GM12872 (cell line): ENCODE measurements at regions not wholly inside any gene's neighbourhood (a gene's known extent, or its start where the extent isn't known, plus 50 kb on each side); places are given as distances from the start of the nearest gene placed in this dataset.

ENCODE experiments used
- TF ChIP-seq, protein P1 (sequence below): IDR thresholded peaks from 3 replicates; pipeline ENCODE4 v1.5.1; 2011; ENCODE audit warnings: low read depth, mild to moderate bottlenecking, low read length, moderate library complexity; ENCODE audit not compliant: insufficient read depth

DNA sequence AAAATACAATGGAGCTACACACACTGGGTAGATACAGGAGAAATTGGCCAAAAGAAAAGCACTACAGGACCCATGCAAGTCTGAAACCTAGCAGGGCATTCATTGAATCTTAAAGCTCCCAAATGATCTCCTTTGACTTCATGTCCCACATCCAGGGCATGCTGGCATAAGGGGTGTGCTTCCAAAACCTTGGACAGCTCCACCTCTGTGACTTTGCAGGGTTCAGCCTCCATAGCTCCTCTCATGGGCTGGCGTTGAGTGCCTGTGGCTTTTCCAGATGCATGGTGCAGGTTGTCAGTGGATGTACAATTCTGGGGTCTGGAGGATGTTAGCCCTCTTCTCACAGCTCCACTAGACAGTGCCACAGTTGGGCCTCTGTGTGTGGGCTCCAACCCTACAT is 626.3 kb upstream of the POT1 start:
- TF ChIP-seq, protein P1, sequence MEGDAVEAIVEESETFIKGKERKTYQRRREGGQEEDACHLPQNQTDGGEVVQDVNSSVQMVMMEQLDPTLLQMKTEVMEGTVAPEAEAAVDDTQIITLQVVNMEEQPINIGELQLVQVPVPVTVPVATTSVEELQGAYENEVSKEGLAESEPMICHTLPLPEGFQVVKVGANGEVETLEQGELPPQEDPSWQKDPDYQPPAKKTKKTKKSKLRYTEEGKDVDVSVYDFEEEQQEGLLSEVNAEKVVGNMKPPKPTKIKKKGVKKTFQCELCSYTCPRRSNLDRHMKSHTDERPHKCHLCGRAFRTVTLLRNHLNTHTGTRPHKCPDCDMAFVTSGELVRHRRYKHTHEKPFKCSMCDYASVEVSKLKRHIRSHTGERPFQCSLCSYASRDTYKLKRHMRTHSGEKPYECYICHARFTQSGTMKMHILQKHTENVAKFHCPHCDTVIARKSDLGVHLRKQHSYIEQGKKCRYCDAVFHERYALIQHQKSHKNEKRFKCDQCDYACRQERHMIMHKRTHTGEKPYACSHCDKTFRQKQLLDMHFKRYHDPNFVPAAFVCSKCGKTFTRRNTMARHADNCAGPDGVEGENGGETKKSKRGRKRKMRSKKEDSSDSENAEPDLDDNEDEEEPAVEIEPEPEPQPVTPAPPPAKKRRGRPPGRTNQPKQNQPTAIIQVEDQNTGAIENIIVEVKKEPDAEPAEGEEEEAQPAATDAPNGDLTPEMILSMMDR: no peak

DNA sequence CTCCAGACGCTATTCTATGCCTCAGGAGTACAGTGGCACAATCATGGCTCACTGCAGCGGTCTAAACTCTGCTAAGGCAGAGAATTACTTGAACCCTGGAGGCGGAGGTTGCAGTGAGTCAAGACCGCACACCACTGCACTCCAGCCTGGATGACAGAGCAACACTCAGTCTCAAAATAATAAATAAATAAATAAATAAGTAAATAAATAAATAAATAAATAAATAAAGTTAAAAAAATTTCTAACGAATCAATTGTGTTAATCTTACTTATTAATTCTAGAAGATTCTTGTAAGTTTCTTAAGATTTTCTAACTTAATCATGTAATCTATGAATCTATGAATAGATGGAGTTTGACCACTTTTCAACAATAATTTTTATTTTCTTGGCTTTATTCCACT is 621.4 kb upstream of the POT1 start:
- TF ChIP-seq, protein P1: no peak

DNA sequence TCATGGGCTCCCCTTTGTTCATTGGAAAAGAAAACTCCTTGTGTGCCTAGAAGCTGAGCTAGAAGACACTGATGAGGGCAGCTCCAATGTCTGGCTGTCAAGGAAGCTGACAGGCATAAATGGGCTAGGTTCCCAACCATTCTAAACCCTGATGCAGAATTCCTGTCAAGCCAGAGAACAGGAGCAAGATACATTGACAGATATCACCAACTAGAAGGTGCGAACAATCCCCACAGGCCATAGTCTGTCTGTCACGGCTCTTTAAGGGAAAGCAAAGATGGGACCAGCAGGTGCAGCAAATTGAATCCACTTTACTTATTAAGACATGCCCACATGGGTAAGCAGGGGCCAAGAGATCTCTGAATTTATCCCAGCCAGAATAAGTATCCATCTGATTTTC is 617.9 kb upstream of the POT1 start:
- TF ChIP-seq, protein P1: no peak

DNA sequence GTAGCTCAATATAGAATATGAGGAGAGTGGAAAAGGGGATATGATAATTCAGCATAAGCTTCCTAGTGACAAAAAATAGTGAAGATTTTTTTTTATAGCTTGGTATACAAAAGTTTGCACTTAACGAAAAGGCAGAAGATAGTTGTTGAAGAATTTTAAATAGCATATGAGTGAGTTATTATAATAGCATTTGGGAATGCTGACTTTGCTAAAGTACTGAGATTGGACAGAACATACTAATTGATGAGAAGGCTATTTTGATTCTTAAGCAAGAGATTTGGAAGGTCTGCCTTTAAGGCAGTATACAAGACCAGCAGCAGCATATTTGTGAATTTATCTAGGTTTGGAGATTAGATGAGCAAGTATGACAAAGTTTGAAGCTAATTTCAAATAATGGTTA is 600.9 kb upstream of the POT1 start:
- TF ChIP-seq, protein P1: no peak

DNA sequence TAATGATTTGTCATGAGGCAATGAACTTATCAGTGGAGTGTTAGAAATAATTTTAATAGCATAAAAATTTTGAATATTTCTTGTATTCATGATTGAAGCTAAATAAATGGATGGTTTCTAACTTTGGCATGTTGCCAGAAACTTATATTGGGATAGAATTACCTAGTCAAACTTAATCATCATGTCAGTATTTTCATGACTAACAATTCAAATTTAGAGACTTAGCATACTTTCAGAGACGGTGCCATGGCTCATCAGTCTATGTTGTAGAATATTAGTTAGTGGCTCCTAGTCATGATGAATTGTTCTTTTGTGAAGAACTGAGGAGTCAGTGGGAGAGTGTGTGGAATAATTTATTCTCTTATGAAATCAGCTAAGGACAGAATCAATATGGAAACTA is 599.6 kb upstream of the POT1 start:
- TF ChIP-seq, protein P1: no peak

DNA sequence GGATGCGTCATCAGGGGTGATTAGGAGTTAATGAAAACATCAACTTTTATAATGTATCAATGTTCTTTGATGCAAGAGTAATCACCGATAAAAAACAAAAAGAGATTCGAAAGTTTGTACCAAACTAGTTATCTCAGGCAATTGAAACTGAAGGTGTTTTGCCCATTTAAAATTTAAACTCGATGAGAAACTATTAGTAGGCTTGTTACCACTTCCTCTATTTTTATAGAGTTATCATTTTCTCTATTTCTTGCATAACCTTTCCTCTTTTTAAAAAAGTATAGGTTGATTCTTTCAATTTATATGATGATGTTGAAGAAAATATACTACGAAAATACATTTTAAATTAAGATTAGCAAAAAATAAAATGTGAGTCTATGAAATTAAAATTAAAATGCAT is 597.3 kb upstream of the POT1 start:
- TF ChIP-seq, protein P1: no peak

DNA sequence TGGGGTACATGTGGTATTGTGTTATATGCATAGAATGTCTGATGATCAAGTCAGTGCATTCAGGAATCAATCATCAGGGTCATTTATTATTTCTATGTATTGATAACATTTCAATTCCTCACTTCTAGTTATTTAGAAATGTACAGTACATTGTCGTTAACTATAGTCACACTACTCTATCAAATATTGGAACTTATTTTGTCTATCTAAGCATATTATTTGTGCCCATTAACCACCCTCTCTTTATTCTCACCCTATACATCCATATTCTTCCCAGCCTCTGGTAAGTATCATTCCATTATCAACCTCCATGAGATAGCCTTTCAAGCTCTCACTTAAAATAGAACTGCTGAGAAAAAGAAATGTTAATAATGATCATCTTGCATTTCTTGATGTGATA is 596.5 kb upstream of the POT1 start:
- TF ChIP-seq, protein P1: no peak

DNA sequence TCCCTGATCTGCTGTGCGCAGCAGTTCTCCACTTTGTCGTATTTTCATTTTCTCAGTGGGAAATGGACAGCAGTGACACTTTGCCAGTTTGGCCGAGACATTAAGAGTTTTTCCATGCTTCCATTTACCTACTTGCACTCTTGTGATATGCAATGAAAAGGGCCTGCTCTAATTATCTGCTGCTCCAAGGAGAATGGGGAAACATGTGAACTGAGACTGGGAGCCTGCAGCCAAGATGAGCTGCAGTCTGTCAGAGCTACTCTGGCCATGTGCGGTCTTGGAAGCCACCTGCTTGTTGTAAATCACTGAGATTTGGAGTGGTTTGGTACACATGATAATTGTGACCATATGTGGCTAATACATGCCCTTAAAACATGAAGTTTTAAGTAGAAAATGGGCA is 586.6 kb upstream of the POT1 start:
- TF ChIP-seq, protein P1: no peak
